SK-N-SH (cell line): ENCODE measurements at regions not wholly inside any gene's neighbourhood (a gene's known extent, or its start where the extent isn't known, plus 50 kb on each side); places are given as distances from the start of the nearest gene placed in this dataset.

ENCODE experiments used
- CTCF ChIA-PET: fragments of 300-600, 350-600 bp; formaldehyde crosslinking; extraction: SDS; loops from one replicate; lab custom pipeline; 2021; lab: Yijun Ruan, JAX
- POLR2A ChIA-PET: fragments of 350-600 bp; sonication (Branson Sonifier 250); formaldehyde crosslinking; extraction: SDS; loops from one replicate; lab custom pipeline; 2020; ENCODE audit warnings: antibody characterized with exemption, inconsistent platforms; lab: Yijun Ruan, JAX
- DNase-seq: peaks from one replicate; pipeline ENCODE4 v3.0.0; 2012
- H2AFZ ChIP-seq: fragments of 200-600 bp; sonication (generic); 2 replicates; pipeline ENCODE4 v1.8.1; 2016; ENCODE audit warnings: antibody characterized with exemption, mild to moderate bottlenecking, low read depth
- H3F3A ChIP-seq: fragments of 200-600 bp; sonication (generic); replicated peaks from 2 replicates; pipeline ENCODE3; 2016; ENCODE audit warnings: antibody characterized with exemption, mild to moderate bottlenecking; ENCODE audit not compliant: insufficient read depth
- H3K27ac ChIP-seq, 2 experiments: fragments of 200-500 bp in 1 of 2; fragments of 200-600 bp in 1 of 2; sonication (Bioruptor generic) in 1 of 2; sonication (generic), shearing (Covaris generic) in 1 of 2; 2 replicates each; pipeline versions ENCODE4 v1.5.1 to v1.6.1; 2014 to 2016; ENCODE audit warnings: low read depth in 2 of 2, inconsistent platforms in 1 of 2, low read length in 1 of 2, mild to moderate bottlenecking in 1 of 2, mixed read lengths in 1 of 2
- H3K27me3 ChIP-seq: fragments of 200-600 bp; sonication (generic), shearing (Covaris generic); 2 replicates; pipeline ENCODE4 v1.6.1; 2016; ENCODE audit warnings: mixed run types; ENCODE audit not compliant: insufficient read depth
- H3K36me3 ChIP-seq, 2 experiments: fragments of 200-500 bp in 1 of 2; fragments of 200-600 bp in 1 of 2; sonication (Bioruptor generic) in 1 of 2; sonication (generic) in 1 of 2; replicated peaks in 1 of 2; 2 replicates each; pipeline versions ENCODE3 to v1.5.1; 2014 to 2016; ENCODE audit warnings: low read length in 1 of 2, mild to moderate bottlenecking in 1 of 2; ENCODE audit not compliant: insufficient read depth in 2 of 2, control insufficient read depth in 1 of 2
- H3K4me1 ChIP-seq, 2 experiments: fragments of 200-500 bp in 1 of 2; fragments of 200-600 bp in 1 of 2; sonication (Bioruptor generic) in 1 of 2; sonication (generic), shearing (Covaris generic) in 1 of 2; 2 replicates each; pipeline versions ENCODE4 v1.5.1 to v1.6.1; 2014 to 2016; ENCODE audit warnings: low read depth in 1 of 2, low read length in 1 of 2, mixed run types in 1 of 2; ENCODE audit not compliant: insufficient read depth in 2 of 2, control insufficient read depth in 1 of 2
- H3K4me2 ChIP-seq: fragments of 200-600 bp; sonication (generic), shearing (Covaris generic); 2 replicates; pipeline ENCODE4 v1.6.1; 2017; ENCODE audit warnings: mixed run types
- H3K4me3 ChIP-seq, 2 experiments: fragments of 200-500 bp in 1 of 2; fragments of 200-600 bp in 1 of 2; sonication (Bioruptor generic) in 1 of 2; sonication (generic), shearing (Covaris generic) in 1 of 2; 2 replicates each; pipeline versions ENCODE4 v1.5.1 to v1.8.1; 2014 to 2016; ENCODE audit warnings: low read depth in 2 of 2, inconsistent platforms in 1 of 2, low read length in 1 of 2, mild to moderate bottlenecking in 1 of 2, mixed read lengths in 1 of 2, moderate library complexity in 1 of 2
- H3K79me2 ChIP-seq: fragments of 200-600 bp; sonication (generic); 2 replicates; pipeline ENCODE4 v1.8.1; 2017; ENCODE audit warnings: mild to moderate bottlenecking; ENCODE audit not compliant: insufficient read depth
- H3K9ac ChIP-seq: fragments of 200-600 bp; sonication (generic); 2 replicates; pipeline ENCODE4 v1.6.1; 2017; ENCODE audit warnings: mixed run types
- H3K9me2 ChIP-seq: fragments of 200-600 bp; sonication (generic); 2 replicates; pipeline ENCODE4 v1.6.1; 2017; ENCODE audit warnings: mixed run types
- H3K9me3 ChIP-seq: fragments of 200-600 bp; sonication (generic); 2 replicates; pipeline ENCODE4 v1.6.1; 2017; ENCODE audit warnings: mixed run types, mild to moderate bottlenecking, moderate library complexity
- H4K20me1 ChIP-seq: fragments of 200-600 bp; sonication (generic); 2 replicates; pipeline ENCODE4 v1.6.1; 2017; ENCODE audit warnings: mild to moderate bottlenecking, mixed run types; ENCODE audit not compliant: insufficient read depth
- FOXJ3 ChIP-seq: sonication (generic); formaldehyde crosslinking; IDR thresholded peaks from 2 replicates; pipeline ENCODE4 v1.5.1; 2020; ENCODE audit warnings: mild to moderate bottlenecking, missing genetic modification reagents
- JUND ChIP-seq: IDR thresholded peaks from 2 replicates; pipeline ENCODE4 v1.4.0; 2012
- MXI1 ChIP-seq: IDR thresholded peaks from 2 replicates; pipeline ENCODE4 v1.6.1; 2012; ENCODE audit warnings: mild to moderate bottlenecking, low read depth, low read length, improper control_type of control experiment
- RFX5 ChIP-seq: IDR thresholded peaks from 2 replicates; pipeline ENCODE4 v1.6.1; 2012; ENCODE audit warnings: mild to moderate bottlenecking, improper control_type of control experiment, low read length
- WGBS: methylation state at CpG from one replicate; pipeline ENCODE4 v1.1.6; 2017; ENCODE audit warnings: low lambda C conversion rate; 5-methylcytosine and 5-hydroxymethylcytosine counted together
- TF ChIP-seq, protein P1 (sequence below): fragments of 200-600 bp; sonication (generic); IDR thresholded peaks from 2 replicates; pipeline ENCODE4 v1.6.1; 2017; ENCODE audit warnings: antibody characterized with exemption, mild to moderate bottlenecking, moderate library complexity
- TF ChIP-seq, protein P2 (sequence below): IDR thresholded peaks from 2 replicates; pipeline ENCODE4 v1.6.1; 2012; ENCODE audit warnings: mild to moderate bottlenecking, low read depth, low read length, moderate library complexity
- TF ChIP-seq, protein P3 (sequence below): fragments of 150-350 bp; IDR thresholded peaks from 2 replicates; pipeline ENCODE4 v1.6.1; 2017; ENCODE audit warnings: antibody characterized with exemption, low read length, low read depth, borderline replicate concordance
- TF ChIP-seq, protein P4 (sequence below): IDR thresholded peaks from 2 replicates; pipeline ENCODE4; 2012
- TF ChIP-seq, protein P5 (sequence below): IDR thresholded peaks from 2 replicates; pipeline ENCODE4 v1.4.0; 2012; ENCODE audit warnings: low read depth, borderline replicate concordance

DNA sequence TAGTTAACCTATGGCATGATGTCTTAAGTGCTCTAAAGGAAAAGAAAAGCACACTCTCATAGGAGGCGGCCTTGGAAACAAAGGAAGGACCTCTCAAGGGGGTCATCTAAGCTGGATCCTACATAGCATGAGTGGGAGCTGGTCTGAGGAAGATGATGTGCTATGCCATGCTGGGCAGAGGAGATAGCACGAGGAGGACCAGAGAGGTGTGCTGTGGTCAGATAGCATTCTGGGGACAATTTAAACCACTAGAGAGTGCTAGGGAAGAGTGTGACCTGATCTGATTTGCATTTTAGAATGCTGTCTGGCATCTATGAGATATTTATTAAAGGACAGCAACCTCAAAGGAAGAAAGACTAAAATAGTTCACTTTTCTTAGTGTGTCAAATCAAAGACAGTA lies 910.1 kb upstream of the CELF4 start:
- Histone ChIP-seq H3K79me2 (no peaks in the 10 kb centered on the region), H3K9me3 (no peaks in the 10 kb centered on the region), H3K36me3 (no peaks in the 10 kb centered on the region), H3K9ac (no peak overlapping the region), H2AFZ (no peak overlapping the region), H3K4me1 (no peaks in the 10 kb centered on the region), H4K20me1 (no peaks in the 10 kb centered on the region), H3K4me2 (no peak overlapping the region), H3K27ac (no peak overlapping the region), H3K4me3 (no peak overlapping the region), H3K9me2 (no peaks in the 10 kb centered on the region), H3K27me3 (no peaks in the 10 kb centered on the region), H3F3A (no peaks in the 10 kb centered on the region)
- TF ChIP-seq, protein P1, sequence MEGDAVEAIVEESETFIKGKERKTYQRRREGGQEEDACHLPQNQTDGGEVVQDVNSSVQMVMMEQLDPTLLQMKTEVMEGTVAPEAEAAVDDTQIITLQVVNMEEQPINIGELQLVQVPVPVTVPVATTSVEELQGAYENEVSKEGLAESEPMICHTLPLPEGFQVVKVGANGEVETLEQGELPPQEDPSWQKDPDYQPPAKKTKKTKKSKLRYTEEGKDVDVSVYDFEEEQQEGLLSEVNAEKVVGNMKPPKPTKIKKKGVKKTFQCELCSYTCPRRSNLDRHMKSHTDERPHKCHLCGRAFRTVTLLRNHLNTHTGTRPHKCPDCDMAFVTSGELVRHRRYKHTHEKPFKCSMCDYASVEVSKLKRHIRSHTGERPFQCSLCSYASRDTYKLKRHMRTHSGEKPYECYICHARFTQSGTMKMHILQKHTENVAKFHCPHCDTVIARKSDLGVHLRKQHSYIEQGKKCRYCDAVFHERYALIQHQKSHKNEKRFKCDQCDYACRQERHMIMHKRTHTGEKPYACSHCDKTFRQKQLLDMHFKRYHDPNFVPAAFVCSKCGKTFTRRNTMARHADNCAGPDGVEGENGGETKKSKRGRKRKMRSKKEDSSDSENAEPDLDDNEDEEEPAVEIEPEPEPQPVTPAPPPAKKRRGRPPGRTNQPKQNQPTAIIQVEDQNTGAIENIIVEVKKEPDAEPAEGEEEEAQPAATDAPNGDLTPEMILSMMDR = no peak
- TF ChIP-seq RFX5 (no peak), MXI1 (no peak), JUND (no peak), FOXJ3 (CRISPR knock-in tag) (no peak)
- TF ChIP-seq, protein P2, sequence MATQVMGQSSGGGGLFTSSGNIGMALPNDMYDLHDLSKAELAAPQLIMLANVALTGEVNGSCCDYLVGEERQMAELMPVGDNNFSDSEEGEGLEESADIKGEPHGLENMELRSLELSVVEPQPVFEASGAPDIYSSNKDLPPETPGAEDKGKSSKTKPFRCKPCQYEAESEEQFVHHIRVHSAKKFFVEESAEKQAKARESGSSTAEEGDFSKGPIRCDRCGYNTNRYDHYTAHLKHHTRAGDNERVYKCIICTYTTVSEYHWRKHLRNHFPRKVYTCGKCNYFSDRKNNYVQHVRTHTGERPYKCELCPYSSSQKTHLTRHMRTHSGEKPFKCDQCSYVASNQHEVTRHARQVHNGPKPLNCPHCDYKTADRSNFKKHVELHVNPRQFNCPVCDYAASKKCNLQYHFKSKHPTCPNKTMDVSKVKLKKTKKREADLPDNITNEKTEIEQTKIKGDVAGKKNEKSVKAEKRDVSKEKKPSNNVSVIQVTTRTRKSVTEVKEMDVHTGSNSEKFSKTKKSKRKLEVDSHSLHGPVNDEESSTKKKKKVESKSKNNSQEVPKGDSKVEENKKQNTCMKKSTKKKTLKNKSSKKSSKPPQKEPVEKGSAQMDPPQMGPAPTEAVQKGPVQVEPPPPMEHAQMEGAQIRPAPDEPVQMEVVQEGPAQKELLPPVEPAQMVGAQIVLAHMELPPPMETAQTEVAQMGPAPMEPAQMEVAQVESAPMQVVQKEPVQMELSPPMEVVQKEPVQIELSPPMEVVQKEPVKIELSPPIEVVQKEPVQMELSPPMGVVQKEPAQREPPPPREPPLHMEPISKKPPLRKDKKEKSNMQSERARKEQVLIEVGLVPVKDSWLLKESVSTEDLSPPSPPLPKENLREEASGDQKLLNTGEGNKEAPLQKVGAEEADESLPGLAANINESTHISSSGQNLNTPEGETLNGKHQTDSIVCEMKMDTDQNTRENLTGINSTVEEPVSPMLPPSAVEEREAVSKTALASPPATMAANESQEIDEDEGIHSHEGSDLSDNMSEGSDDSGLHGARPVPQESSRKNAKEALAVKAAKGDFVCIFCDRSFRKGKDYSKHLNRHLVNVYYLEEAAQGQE = no peak
- TF ChIP-seq, protein P3, sequence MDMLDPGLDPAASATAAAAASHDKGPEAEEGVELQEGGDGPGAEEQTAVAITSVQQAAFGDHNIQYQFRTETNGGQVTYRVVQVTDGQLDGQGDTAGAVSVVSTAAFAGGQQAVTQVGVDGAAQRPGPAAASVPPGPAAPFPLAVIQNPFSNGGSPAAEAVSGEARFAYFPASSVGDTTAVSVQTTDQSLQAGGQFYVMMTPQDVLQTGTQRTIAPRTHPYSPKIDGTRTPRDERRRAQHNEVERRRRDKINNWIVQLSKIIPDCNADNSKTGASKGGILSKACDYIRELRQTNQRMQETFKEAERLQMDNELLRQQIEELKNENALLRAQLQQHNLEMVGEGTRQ = no peak
- TF ChIP-seq, protein P4, sequence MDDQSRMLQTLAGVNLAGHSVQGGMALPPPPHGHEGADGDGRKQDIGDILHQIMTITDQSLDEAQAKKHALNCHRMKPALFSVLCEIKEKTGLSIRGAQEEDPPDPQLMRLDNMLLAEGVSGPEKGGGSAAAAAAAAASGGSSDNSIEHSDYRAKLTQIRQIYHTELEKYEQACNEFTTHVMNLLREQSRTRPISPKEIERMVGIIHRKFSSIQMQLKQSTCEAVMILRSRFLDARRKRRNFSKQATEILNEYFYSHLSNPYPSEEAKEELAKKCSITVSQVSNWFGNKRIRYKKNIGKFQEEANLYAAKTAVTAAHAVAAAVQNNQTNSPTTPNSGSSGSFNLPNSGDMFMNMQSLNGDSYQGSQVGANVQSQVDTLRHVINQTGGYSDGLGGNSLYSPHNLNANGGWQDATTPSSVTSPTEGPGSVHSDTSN = no peak
- TF ChIP-seq, protein P5, sequence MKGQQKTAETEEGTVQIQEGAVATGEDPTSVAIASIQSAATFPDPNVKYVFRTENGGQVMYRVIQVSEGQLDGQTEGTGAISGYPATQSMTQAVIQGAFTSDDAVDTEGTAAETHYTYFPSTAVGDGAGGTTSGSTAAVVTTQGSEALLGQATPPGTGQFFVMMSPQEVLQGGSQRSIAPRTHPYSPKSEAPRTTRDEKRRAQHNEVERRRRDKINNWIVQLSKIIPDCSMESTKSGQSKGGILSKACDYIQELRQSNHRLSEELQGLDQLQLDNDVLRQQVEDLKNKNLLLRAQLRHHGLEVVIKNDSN = no peak
- ChIA-PET POLR2A (no interaction called here), CTCF (no interaction called here)
- 16% methylated on average over 2 of the region's 2 CpGs for WGBS
- no peak for DNase-seq
